GM21381 (cell line): ENCODE measurements at regions not wholly inside any gene's neighbourhood (a gene's known extent, or its start where the extent isn't known, plus 50 kb on each side); places are given as distances from the start of the nearest gene placed in this dataset.
"Not testable (repeated sequence)": the region's sequence is repeated elsewhere in the genome, so short reads cannot be mapped to it uniquely, and the experiment has no call there.

ENCODE experiments used
- ATAC-seq: cut with Tn5 transposase; IDR thresholded peaks from one replicate; pipeline ENCODE4 v1.9.1; 2021; ENCODE audit warnings: mild to moderate bottlenecking, moderate library complexity; ENCODE audit not compliant: unreplicated experiment

- ATAC-seq, result no peak
These were observed 114.1 kb downstream of the RAB38 start for GRCh38 chr11:88061111-88061510.

- no peak for ATAC-seq
These were observed 115.9 kb downstream of the RAB38 start for GRCh38 chr11:88059326-88059725.

GRCh38 chr11:88051396-88051795 is 123.8 kb downstream of the RAB38 start:
- no peak for ATAC-seq

GRCh38 chr11:88050247-88050646 is 125.0 kb downstream of the RAB38 start:
- no peak for ATAC-seq

GRCh38 chr11:88045288-88045687 is 130.0 kb downstream of the RAB38 start:
- not testable (repeated sequence) for ATAC-seq

GRCh38 chr11:88044658-88045057 is 130.6 kb downstream of the RAB38 start:
- ATAC-seq, result not testable (repeated sequence)

- ATAC-seq, result no peak
These were observed 132.1 kb downstream of the RAB38 start for GRCh38 chr11:88043149-88043548.

GRCh38 chr11:88042647-88043046 is 132.6 kb downstream of the RAB38 start:
- ATAC-seq, result no peak

- no peak for ATAC-seq
These were observed 133.0 kb downstream of the RAB38 start for GRCh38 chr11:88042238-88042637.

- no peak for ATAC-seq
These were observed 133.6 kb downstream of the RAB38 start for GRCh38 chr11:88041679-88042078.

- ATAC-seq, result no peak
These were observed 135.1 kb downstream of the RAB38 start for GRCh38 chr11:88040148-88040496.

GRCh38 chr11:88039476-88040147 is 135.6 kb downstream of the RAB38 start:
- no peak for ATAC-seq

GRCh38 chr11:88038063-88038462 is 137.2 kb downstream of the RAB38 start:
- no peak for ATAC-seq

GRCh38 chr11:88036701-88037100 is 138.5 kb downstream of the RAB38 start:
- ATAC-seq, result no peak

GRCh38 chr11:88035271-88035670 is 140.0 kb downstream of the RAB38 start:
- no peak for ATAC-seq

- no peak for ATAC-seq
These were observed 157.6 kb downstream of the RAB38 start for GRCh38 chr11:88017666-88018065.

- peak; percentile 81 for ATAC-seq
These were observed 158.7 kb downstream of the RAB38 start for GRCh38 chr11:88016392-88017170.

- no peak for ATAC-seq
These were observed 160.1 kb downstream of the RAB38 start for GRCh38 chr11:88015170-88015569.

GRCh38 chr11:88013508-88014065 is 161.7 kb downstream of the RAB38 start:
- no peak for ATAC-seq

GRCh38 chr11:88012456-88012855 is 162.8 kb downstream of the RAB38 start:
- ATAC-seq, result no peak

GRCh38 chr11:87976009-87976408 is 199.2 kb downstream of the RAB38 start:
- ATAC-seq, result no peak

GRCh38 chr11:87974797-87975196 is 200.4 kb downstream of the RAB38 start:
- ATAC-seq, result no peak
